ENCODE measurements at regions not wholly inside any gene's neighbourhood (a gene's known extent, or its start where the extent isn't known, plus 50 kb on each side); places are given as distances from the start of the nearest gene placed in this dataset.

DNA sequence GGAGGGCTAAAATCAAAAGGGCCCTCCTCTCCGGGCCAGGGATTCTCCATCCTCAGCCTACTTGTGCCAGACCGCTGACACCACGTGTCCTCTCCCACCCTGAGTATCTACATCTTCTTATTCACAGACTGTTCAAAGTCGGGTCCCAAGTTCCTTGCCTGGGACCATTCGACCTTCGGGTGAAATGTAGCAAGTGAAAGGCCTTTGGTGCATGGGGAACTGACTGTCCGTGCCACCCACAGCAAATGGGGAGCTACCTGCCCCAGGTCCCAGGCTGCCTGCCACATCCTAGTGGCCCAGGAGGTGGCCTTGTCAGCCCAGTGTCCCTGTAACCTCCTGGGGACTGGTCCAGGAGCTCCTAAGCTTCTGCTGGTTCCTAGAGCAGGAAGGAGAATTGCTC is 67.3 kb downstream of the RTL6 start:
- FAIRE-seq (no peak), ATAC-seq (no peak), DNase-seq (ENCODE audit: low read depth, low spot score) (no peak)
- H3K9ac ChIP-seq (ENCODE audit: control insufficient read depth, insufficient read depth, low read length): no peak overlapping the region
- H3K27ac ChIP-seq (ENCODE audit: control insufficient read depth, insufficient read depth): no peak overlapping the region
- no peak overlapping the region for H3K4me3 ChIP-seq
- WGBS (ENCODE audit: insufficient coverage, insufficient replicate concordance, low lambda C conversion rate, missing lambda C conversion rate): 20% methylated on average over 7 of the region's 7 CpGs
- H3K27me3 ChIP-seq (replicated peaks in 1 of 2; ENCODE audit: control insufficient read depth in 2 of 2, insufficient read depth in 2 of 2, low read length in 1 of 2): 0 out of 4 replicates have a peak, but pooled peaks cover 0 to 1% of the 10 kb centered on the region in 2 experiments
- intact Hi-C loops (cut with micrococcal nuclease; ENCODE audit: unreplicated experiment) (no loop called here), in situ Hi-C loops (cut with MboI) (no loop called here)
- no peaks in the 10 kb centered on the region for H3K9me3 ChIP-seq (replicated peaks; ENCODE audit: control insufficient read depth, insufficient read depth, low read length)
- H3K4me1 ChIP-seq (ENCODE audit: control insufficient read depth, insufficient read depth, low read length): no peaks in the 10 kb centered on the region
- H4K20me1 ChIP-seq (ENCODE audit: control insufficient read depth, insufficient read depth): no peaks in the 10 kb centered on the region
- ChIA-PET RAD21 (ENCODE audit: unreplicated experiment) (no interaction called here), POLR2A (no interaction called here), SMC1A (ENCODE audit: uncharacterized antibody, unreplicated experiment) (no interaction called here), CTCF (no interaction called here)
- TF ChIP-seq MEF2B (IDR thresholded peaks at IDR 0.05; ENCODE audit: partially characterized antibody, poor library complexity, severe bottlenecking): no peak
- no peak for TF ChIP-seq MTA2 (IDR thresholded peaks at IDR 0.05; ENCODE audit: low read depth)
- no peak for TF ChIP-seq SUPT20H (IDR thresholded peaks at IDR 0.05; ENCODE audit: borderline replicate concordance, control insufficient read depth, low read depth, low read length)
- no peak for TF ChIP-seq TCF7 (IDR thresholded peaks at IDR 0.05; ENCODE audit: borderline replicate concordance)
- TF ChIP-seq GATAD2B (conservative IDR thresholded peaks at IDR 0.05; ENCODE audit: low read depth): no peak
- TF ChIP-seq, protein P1, sequence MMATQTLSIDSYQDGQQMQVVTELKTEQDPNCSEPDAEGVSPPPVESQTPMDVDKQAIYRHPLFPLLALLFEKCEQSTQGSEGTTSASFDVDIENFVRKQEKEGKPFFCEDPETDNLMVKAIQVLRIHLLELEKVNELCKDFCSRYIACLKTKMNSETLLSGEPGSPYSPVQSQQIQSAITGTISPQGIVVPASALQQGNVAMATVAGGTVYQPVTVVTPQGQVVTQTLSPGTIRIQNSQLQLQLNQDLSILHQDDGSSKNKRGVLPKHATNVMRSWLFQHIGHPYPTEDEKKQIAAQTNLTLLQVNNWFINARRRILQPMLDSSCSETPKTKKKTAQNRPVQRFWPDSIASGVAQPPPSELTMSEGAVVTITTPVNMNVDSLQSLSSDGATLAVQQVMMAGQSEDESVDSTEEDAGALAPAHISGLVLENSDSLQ (IDR thresholded peaks at IDR 0.05): no peak
- TF ChIP-seq MXI1 (IDR thresholded peaks at IDR 0.05; ENCODE audit: low read depth, low read length): no peak
- no peak for TF ChIP-seq BCL11A (IDR thresholded peaks at IDR 0.05; ENCODE audit: low read depth, low read length)
- no peak for TF ChIP-seq MTA3 (IDR thresholded peaks at IDR 0.05; ENCODE audit: borderline replicate concordance, low read length)
- TF ChIP-seq, protein P2, sequence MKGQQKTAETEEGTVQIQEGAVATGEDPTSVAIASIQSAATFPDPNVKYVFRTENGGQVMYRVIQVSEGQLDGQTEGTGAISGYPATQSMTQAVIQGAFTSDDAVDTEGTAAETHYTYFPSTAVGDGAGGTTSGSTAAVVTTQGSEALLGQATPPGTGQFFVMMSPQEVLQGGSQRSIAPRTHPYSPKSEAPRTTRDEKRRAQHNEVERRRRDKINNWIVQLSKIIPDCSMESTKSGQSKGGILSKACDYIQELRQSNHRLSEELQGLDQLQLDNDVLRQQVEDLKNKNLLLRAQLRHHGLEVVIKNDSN (IDR thresholded peaks at IDR 0.05; ENCODE audit: borderline replicate concordance, extremely low read length, insufficient read depth, low read depth, low read length): no peak
- TF ChIP-seq, protein P3, sequence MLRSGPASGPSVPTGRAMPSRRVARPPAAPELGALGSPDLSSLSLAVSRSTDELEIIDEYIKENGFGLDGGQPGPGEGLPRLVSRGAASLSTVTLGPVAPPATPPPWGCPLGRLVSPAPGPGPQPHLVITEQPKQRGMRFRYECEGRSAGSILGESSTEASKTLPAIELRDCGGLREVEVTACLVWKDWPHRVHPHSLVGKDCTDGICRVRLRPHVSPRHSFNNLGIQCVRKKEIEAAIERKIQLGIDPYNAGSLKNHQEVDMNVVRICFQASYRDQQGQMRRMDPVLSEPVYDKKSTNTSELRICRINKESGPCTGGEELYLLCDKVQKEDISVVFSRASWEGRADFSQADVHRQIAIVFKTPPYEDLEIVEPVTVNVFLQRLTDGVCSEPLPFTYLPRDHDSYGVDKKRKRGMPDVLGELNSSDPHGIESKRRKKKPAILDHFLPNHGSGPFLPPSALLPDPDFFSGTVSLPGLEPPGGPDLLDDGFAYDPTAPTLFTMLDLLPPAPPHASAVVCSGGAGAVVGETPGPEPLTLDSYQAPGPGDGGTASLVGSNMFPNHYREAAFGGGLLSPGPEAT (IDR thresholded peaks at IDR 0.05; ENCODE audit: low read depth): no peak
- H2AFZ ChIP-seq (ENCODE audit: control insufficient read depth, low read depth, low read length): no peak overlapping the region
- no peak overlapping the region for H3K4me2 ChIP-seq (ENCODE audit: control insufficient read depth, insufficient read depth)
- no peaks in the 10 kb centered on the region for H3K36me3 ChIP-seq (ENCODE audit: control insufficient read depth in 2 of 2, insufficient read depth in 2 of 2, low read length in 1 of 2)
- H3K79me2 ChIP-seq (ENCODE audit: control insufficient read depth, insufficient read depth, low read length): no peaks in the 10 kb centered on the region
- BruUV-seq (replicated peaks): no TSS peak

Data from GM12878 (cell line).